ENCODE measurements at regions not wholly inside any gene's neighbourhood (a gene's known extent, or its start where the extent isn't known, plus 50 kb on each side); places are given as distances from the start of the nearest gene placed in this dataset.

DNA sequence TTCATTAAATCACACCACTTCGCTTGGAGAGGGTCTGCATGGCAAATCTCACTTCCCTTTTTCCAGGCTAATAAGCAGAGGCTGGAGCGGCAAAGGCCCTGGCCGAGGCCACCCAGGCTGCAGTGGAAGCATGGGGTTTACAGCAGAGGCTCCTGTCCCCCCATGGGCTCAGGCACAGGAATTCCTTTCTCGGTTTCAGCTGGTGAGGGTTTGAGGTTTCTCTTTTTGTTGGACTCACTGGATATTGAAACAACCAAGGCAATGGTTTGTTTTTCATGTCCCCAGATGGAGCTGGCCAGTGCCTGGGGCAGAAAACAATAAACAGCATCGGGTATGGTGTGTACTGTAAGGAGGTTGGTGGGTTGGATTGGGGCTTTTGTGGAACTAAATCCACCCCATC lies 175.6 kb upstream of the RASGRP1 start:
- ATAC-seq, result no peak
- TF ChIP-seq ZFP3 (CRISPR knock-in tag; IDR thresholded peaks at IDR 0.05), result no peak
- TF ChIP-seq, protein P1, sequence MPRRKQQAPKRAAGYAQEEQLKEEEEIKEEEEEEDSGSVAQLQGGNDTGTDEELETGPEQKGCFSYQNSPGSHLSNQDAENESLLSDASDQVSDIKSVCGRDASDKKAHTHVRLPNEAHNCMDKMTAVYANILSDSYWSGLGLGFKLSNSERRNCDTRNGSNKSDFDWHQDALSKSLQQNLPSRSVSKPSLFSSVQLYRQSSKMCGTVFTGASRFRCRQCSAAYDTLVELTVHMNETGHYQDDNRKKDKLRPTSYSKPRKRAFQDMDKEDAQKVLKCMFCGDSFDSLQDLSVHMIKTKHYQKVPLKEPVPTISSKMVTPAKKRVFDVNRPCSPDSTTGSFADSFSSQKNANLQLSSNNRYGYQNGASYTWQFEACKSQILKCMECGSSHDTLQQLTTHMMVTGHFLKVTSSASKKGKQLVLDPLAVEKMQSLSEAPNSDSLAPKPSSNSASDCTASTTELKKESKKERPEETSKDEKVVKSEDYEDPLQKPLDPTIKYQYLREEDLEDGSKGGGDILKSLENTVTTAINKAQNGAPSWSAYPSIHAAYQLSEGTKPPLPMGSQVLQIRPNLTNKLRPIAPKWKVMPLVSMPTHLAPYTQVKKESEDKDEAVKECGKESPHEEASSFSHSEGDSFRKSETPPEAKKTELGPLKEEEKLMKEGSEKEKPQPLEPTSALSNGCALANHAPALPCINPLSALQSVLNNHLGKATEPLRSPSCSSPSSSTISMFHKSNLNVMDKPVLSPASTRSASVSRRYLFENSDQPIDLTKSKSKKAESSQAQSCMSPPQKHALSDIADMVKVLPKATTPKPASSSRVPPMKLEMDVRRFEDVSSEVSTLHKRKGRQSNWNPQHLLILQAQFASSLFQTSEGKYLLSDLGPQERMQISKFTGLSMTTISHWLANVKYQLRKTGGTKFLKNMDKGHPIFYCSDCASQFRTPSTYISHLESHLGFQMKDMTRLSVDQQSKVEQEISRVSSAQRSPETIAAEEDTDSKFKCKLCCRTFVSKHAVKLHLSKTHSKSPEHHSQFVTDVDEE (CRISPR knock-in tag; IDR thresholded peaks at IDR 0.05), result no peak
- TF ChIP-seq, protein P2, sequence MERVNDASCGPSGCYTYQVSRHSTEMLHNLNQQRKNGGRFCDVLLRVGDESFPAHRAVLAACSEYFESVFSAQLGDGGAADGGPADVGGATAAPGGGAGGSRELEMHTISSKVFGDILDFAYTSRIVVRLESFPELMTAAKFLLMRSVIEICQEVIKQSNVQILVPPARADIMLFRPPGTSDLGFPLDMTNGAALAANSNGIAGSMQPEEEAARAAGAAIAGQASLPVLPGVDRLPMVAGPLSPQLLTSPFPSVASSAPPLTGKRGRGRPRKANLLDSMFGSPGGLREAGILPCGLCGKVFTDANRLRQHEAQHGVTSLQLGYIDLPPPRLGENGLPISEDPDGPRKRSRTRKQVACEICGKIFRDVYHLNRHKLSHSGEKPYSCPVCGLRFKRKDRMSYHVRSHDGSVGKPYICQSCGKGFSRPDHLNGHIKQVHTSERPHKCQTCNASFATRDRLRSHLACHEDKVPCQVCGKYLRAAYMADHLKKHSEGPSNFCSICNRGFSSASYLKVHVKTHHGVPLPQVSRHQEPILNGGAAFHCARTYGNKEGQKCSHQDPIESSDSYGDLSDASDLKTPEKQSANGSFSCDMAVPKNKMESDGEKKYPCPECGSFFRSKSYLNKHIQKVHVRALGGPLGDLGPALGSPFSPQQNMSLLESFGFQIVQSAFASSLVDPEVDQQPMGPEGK (CRISPR knock-in tag; IDR thresholded peaks at IDR 0.05; ENCODE audit: borderline replicate concordance), result no peak
- no peak for TF ChIP-seq ESRRG (CRISPR knock-in tag; IDR thresholded peaks at IDR 0.05)
- TF ChIP-seq, protein P3, sequence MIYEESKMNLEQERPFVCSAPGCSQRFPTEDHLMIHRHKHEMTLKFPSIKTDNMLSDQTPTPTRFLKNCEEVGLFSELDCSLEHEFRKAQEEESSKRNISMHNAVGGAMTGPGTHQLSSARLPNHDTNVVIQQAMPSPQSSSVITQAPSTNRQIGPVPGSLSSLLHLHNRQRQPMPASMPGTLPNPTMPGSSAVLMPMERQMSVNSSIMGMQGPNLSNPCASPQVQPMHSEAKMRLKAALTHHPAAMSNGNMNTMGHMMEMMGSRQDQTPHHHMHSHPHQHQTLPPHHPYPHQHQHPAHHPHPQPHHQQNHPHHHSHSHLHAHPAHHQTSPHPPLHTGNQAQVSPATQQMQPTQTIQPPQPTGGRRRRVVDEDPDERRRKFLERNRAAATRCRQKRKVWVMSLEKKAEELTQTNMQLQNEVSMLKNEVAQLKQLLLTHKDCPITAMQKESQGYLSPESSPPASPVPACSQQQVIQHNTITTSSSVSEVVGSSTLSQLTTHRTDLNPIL (CRISPR knock-in tag; IDR thresholded peaks at IDR 0.05; ENCODE audit: low read depth), result no peak
- TF ChIP-seq, protein P4, sequence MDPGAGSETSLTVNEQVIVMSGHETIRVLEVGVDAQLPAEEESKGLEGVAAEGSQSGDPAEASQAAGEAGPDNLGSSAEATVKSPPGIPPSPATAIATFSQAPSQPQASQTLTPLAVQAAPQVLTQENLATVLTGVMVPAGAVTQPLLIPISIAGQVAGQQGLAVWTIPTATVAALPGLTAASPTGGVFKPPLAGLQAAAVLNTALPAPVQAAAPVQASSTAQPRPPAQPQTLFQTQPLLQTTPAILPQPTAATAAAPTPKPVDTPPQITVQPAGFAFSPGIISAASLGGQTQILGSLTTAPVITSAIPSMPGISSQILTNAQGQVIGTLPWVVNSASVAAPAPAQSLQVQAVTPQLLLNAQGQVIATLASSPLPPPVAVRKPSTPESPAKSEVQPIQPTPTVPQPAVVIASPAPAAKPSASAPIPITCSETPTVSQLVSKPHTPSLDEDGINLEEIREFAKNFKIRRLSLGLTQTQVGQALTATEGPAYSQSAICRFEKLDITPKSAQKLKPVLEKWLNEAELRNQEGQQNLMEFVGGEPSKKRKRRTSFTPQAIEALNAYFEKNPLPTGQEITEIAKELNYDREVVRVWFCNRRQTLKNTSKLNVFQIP (CRISPR knock-in tag; IDR thresholded peaks at IDR 0.05; ENCODE audit: borderline replicate concordance, low read depth), result no peak
- no peak for TF ChIP-seq TCF4 (CRISPR knock-in tag; IDR thresholded peaks at IDR 0.05; ENCODE audit: borderline replicate concordance)

DNA sequence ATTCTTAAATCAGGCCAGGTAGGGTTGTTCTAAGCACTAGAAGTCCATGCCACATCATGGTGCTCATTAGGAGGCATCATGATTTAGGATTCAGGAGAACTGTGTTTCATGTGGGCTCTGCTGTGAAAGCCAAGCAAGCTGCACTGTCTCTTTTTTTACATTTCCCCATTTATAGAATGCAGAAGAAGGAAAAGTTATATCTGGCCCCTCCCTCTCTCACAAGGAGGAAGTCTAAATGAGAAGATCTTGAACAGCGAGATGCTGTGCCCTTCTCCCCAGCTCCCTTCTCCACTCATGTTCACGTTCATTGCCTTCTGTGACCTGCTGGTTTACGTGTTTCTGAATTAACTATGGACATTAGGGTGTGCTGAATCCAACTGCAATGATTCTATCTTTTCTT lies 178.5 kb upstream of the RASGRP1 start:
- TF ChIP-seq, protein P4 (CRISPR knock-in tag; IDR thresholded peaks at IDR 0.05; ENCODE audit: borderline replicate concordance, low read depth), result no peak
- TF ChIP-seq, protein P5, sequence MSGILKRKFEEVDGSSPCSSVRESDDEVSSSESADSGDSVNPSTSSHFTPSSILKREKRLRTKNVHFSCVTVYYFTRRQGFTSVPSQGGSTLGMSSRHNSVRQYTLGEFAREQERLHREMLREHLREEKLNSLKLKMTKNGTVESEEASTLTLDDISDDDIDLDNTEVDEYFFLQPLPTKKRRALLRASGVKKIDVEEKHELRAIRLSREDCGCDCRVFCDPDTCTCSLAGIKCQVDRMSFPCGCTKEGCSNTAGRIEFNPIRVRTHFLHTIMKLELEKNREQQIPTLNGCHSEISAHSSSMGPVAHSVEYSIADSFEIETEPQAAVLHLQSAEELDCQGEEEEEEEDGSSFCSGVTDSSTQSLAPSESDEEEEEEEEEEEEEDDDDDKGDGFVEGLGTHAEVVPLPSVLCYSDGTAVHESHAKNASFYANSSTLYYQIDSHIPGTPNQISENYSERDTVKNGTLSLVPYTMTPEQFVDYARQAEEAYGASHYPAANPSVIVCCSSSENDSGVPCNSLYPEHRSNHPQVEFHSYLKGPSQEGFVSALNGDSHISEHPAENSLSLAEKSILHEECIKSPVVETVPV (CRISPR knock-in tag; IDR thresholded peaks at IDR 0.05), result no peak
- TF ChIP-seq OSR1 (CRISPR knock-in tag; IDR thresholded peaks at IDR 0.05) (no peak), ZC3H10 (CRISPR knock-in tag; IDR thresholded peaks at IDR 0.05) (no peak), ESRRG (CRISPR knock-in tag; IDR thresholded peaks at IDR 0.05) (no peak), TOX (CRISPR knock-in tag; IDR thresholded peaks at IDR 0.05; ENCODE audit: borderline replicate concordance) (no peak), ARNTL (CRISPR knock-in tag; IDR thresholded peaks at IDR 0.05; ENCODE audit: borderline replicate concordance, low read depth) (no peak), BACH2 (CRISPR knock-in tag; IDR thresholded peaks at IDR 0.05; ENCODE audit: borderline replicate concordance) (no peak), GLIS3 (CRISPR knock-in tag; IDR thresholded peaks at IDR 0.05) (no peak), ZFP3 (CRISPR knock-in tag; IDR thresholded peaks at IDR 0.05) (no peak), PPARA (CRISPR knock-in tag; IDR thresholded peaks at IDR 0.05; ENCODE audit: borderline replicate concordance) (no peak)
- TF ChIP-seq, protein P2 (CRISPR knock-in tag; IDR thresholded peaks at IDR 0.05; ENCODE audit: borderline replicate concordance), result no peak
- no peak for ATAC-seq

DNA sequence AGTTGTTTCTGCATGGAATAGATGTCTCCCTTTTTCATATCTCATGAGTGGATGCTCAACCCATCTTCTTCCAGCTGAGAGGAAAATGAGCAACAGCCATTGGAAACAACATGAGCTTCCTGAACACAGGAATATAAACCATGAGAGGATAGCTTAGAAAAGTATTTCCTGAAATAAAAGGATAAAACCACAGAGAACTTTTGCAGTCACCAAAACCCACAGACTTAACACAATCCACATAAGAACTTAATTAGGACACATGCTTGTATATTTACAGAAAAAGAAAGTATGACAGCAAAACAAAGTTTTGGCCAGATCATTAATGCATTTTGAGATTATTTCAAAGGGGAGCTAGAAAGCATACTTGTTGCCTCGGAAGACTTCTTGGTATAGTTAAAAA lies 180.5 kb upstream of the RASGRP1 start:
- ATAC-seq, result no peak
- TF ChIP-seq, protein P2 (CRISPR knock-in tag; IDR thresholded peaks at IDR 0.05; ENCODE audit: borderline replicate concordance), result no peak
- TF ChIP-seq ZC3H10 (CRISPR knock-in tag; IDR thresholded peaks at IDR 0.05) (no peak), ESRRG (CRISPR knock-in tag; IDR thresholded peaks at IDR 0.05) (no peak), GLIS3 (CRISPR knock-in tag; IDR thresholded peaks at IDR 0.05) (no peak)
- TF ChIP-seq, protein P4 (CRISPR knock-in tag; IDR thresholded peaks at IDR 0.05; ENCODE audit: borderline replicate concordance, low read depth), result no peak
- TF ChIP-seq, protein P1 (CRISPR knock-in tag; IDR thresholded peaks at IDR 0.05), result no peak
